Hematopoietic multipotent progenitor cell treated with erythropoietin and hydrocortisone succinate and interleukin-3 and kit ligand, for 17 days (in vitro differentiated cells): ENCODE measurements at regions not wholly inside any gene's neighbourhood (a gene's known extent, or its start where the extent isn't known, plus 50 kb on each side); places are given as distances from the start of the nearest gene placed in this dataset.
"Not testable (repeated sequence)": the region's sequence is repeated elsewhere in the genome, so short reads cannot be mapped to it uniquely, and the experiment has no call there.

Experiments
- DNase-seq: peaks from one replicate; pipeline ENCODE4 v3.0.0-alpha.2; 2015; ENCODE audit warnings: low spot score

GRCh38 chr14:41289025-41289424 lies 317.7 kb upstream of the LRFN5 start:
- DNase-seq, result no peak

GRCh38 chr14:41285186-41285748 lies 321.4 kb upstream of the LRFN5 start:
- no peak for DNase-seq

GRCh38 chr14:41280745-41281144 lies 325.9 kb upstream of the LRFN5 start:
- no peak for DNase-seq

- no peak for DNase-seq
Observed at GRCh38 chr14:41277450-41277849, 329.2 kb upstream of the LRFN5 start.

- no peak for DNase-seq
Observed at GRCh38 chr14:41257476-41257875, 349.2 kb upstream of the LRFN5 start.

GRCh38 chr14:41235466-41235865 lies 371.2 kb upstream of the LRFN5 start:
- DNase-seq, result no peak

GRCh38 chr14:41230683-41231082 lies 376.0 kb upstream of the LRFN5 start:
- DNase-seq, result no peak

GRCh38 chr14:41229824-41230223 lies 376.9 kb upstream of the LRFN5 start:
- DNase-seq, result no peak

GRCh38 chr14:41225433-41225832 lies 381.2 kb upstream of the LRFN5 start:
- DNase-seq, result no peak

GRCh38 chr14:41222581-41222980 lies 384.1 kb upstream of the LRFN5 start:
- no peak for DNase-seq

GRCh38 chr14:41214978-41215377 lies 391.7 kb upstream of the LRFN5 start:
- DNase-seq, result not testable (repeated sequence)

GRCh38 chr14:41201696-41202095 lies 405.0 kb upstream of the LRFN5 start:
- no peak for DNase-seq

- no peak for DNase-seq
Observed at GRCh38 chr14:41187868-41188267, 418.8 kb upstream of the LRFN5 start.

- no peak for DNase-seq
Observed at GRCh38 chr14:41171045-41171444, 435.6 kb upstream of the LRFN5 start.

- DNase-seq, result no peak
Observed at GRCh38 chr14:41167040-41167439, 439.6 kb upstream of the LRFN5 start.

GRCh38 chr14:41154143-41154807 lies 452.4 kb upstream of the LRFN5 start:
- DNase-seq, result no peak

- DNase-seq, result no peak
Observed at GRCh38 chr14:41146391-41146790, 460.3 kb upstream of the LRFN5 start.

GRCh38 chr14:41144370-41144769 lies 462.3 kb upstream of the LRFN5 start:
- DNase-seq, result no peak

GRCh38 chr14:41137741-41138140 lies 468.9 kb upstream of the LRFN5 start:
- no peak for DNase-seq

GRCh38 chr14:41130274-41130673 lies 476.4 kb upstream of the LRFN5 start:
- no peak for DNase-seq

- no peak for DNase-seq
Observed at GRCh38 chr14:41120402-41120801, 486.3 kb upstream of the LRFN5 start.

GRCh38 chr14:41096131-41096530 lies 510.5 kb upstream of the LRFN5 start:
- no peak for DNase-seq

GRCh38 chr14:41087056-41087455 lies 519.6 kb upstream of the LRFN5 start:
- no peak for DNase-seq

- DNase-seq, result no peak
Observed at GRCh38 chr14:41073544-41073943, 533.1 kb upstream of the LRFN5 start.
